Keratinocyte (primary cell): ENCODE measurements at regions not wholly inside any gene's neighbourhood (a gene's known extent, or its start where the extent isn't known, plus 50 kb on each side); places are given as distances from the start of the nearest gene placed in this dataset.

Experiments used
- CTCF ChIP-seq, 3 experiments: IDR thresholded peaks in 1 of 3; conservative IDR thresholded peaks in 1 of 3; optimal IDR thresholded peaks in 1 of 3; 2 replicates in 2 of 3; 3 replicates in 1 of 3; pipeline versions ENCODE3 to v1.5.1; 2011; ENCODE audit warnings: low read length in 3 of 3, mild to moderate bottlenecking in 3 of 3, moderate library complexity in 2 of 3, control low read depth in 1 of 3, inconsistent platforms in 1 of 3; ENCODE audit not compliant: insufficient read depth in 2 of 3; ENCODE audit errors: extremely low read depth in 1 of 3
- EZH2 ChIP-seq: IDR thresholded peaks from one replicate; pipeline ENCODE4 v1.6.1; 2012; ENCODE audit warnings: inconsistent platforms, mild to moderate bottlenecking, low read length, moderate library complexity

GRCh38 chr5:155181542-155181941 is 168.0 kb downstream of the KIF4B start:
- TF ChIP-seq CTCF (optimal IDR thresholded peaks at IDR 0.05 in 1 of 3, IDR thresholded peaks at IDR 0.05 in 1 of 3, conservative IDR thresholded peaks at IDR 0.05 in 1 of 3; ENCODE audit: extremely low read depth in 1 of 3, insufficient read depth in 2 of 3, low read length in 3 of 3) (no peak), EZH2 (no peak)
